GM10248 (cell line): ENCODE measurements at regions not wholly inside any gene's neighbourhood (a gene's known extent, or its start where the extent isn't known, plus 50 kb on each side); places are given as distances from the start of the nearest gene placed in this dataset.

Source experiments
- CTCF ChIA-PET: fragments of 300-600 bp; sonication (Branson Sonifier 250); formaldehyde crosslinking; extraction: SDS; loops from one replicate; lab custom pipeline; 2021; ENCODE audit warnings: antibody characterized with exemption; lab: Yijun Ruan, JAX
- POLR2A ChIA-PET: fragments of 350-650 bp; sonication (Branson Sonifier 250); formaldehyde crosslinking; extraction: SDS; loops from one replicate; lab custom pipeline; 2020; ENCODE audit warnings: antibody characterized with exemption; lab: Yijun Ruan, JAX
- DNase-seq: peaks from one replicate; pipeline ENCODE4 v3.0.0; 2012; ENCODE audit errors: extremely low spot score
- CTCF ChIP-seq: IDR thresholded peaks from 2 replicates; pipeline ENCODE4 v1.5.1; 2012; ENCODE audit warnings: mild to moderate bottlenecking, low read depth; ENCODE audit errors: extremely low read depth, missing control alignments, control extremely low read depth

GRCh38 chr11:130790689-130791088, 125.6 kb downstream of the SNX19 start:
- TF ChIP-seq CTCF: no peak
- CTCF ChIA-PET: no interaction called here
- POLR2A ChIA-PET: no interaction called here
- no peak for DNase-seq

- no peak for TF ChIP-seq CTCF
- DNase-seq: no peak
- CTCF ChIA-PET: interaction anchor here (1.4 kb wide), 1 partner anchor 19 kb away, joined by 3 read pairs; no protein-coding TSS in a partner anchor
- POLR2A ChIA-PET: no interaction called here
Measured at GRCh38 chr11:130792772-130793171, 123.5 kb downstream of the SNX19 start.

GRCh38 chr11:130796828-130797227, 119.5 kb downstream of the SNX19 start:
- POLR2A ChIA-PET: no interaction called here
- CTCF ChIA-PET: no interaction called here
- no peak for DNase-seq
- no peak for TF ChIP-seq CTCF

GRCh38 chr11:130798280-130798679, 118.0 kb downstream of the SNX19 start:
- no peak for TF ChIP-seq CTCF
- DNase-seq: no peak
- POLR2A ChIA-PET: no interaction called here
- CTCF ChIA-PET: interaction anchor here (1.3 kb wide), 1 partner anchor 64 kb away, joined by 3 read pairs; no protein-coding TSS in a partner anchor

GRCh38 chr11:130798801-130799200, 117.5 kb downstream of the SNX19 start:
- CTCF ChIA-PET: interaction anchor here (1.3 kb wide), 1 partner anchor 63 kb away, joined by 3 read pairs; no protein-coding TSS in a partner anchor
- DNase-seq: no peak
- TF ChIP-seq CTCF: no peak
- POLR2A ChIA-PET: no interaction called here

- no peak for TF ChIP-seq CTCF
- POLR2A ChIA-PET: no interaction called here
- CTCF ChIA-PET: no interaction called here
- DNase-seq: no peak
Measured at GRCh38 chr11:130801333-130802122, 114.8 kb downstream of the SNX19 start.
